Spleen (tissue), 11 donors: ENCODE measurements at regions not wholly inside any gene's neighbourhood (a gene's known extent, or its start where the extent isn't known, plus 50 kb on each side); places are given as distances from the start of the nearest gene placed in this dataset.

Experiments
- DNase-seq: peaks from one replicate; pipeline ENCODE4 v3.0.0-alpha.2; 2020
- H3K27ac ChIP-seq, 8 donors: fragments of 200-600 bp; sonication (generic) in 7 of 8; 1 replicate in 4 of 8; 2 replicates in 4 of 8; pipeline versions ENCODE4 v1.5.0 to v1.8.0; 2016 to 2021; ENCODE audit warnings: inconsistent platforms in 4 of 8, mild to moderate bottlenecking in 4 of 8, moderate library complexity in 1 of 8
- H3K27me3 ChIP-seq, 7 donors: fragments of 200-600 bp; sonication (generic) in 6 of 7; replicated peaks in 1 of 7; 1 replicate in 4 of 7; 2 replicates in 3 of 7; pipeline versions ENCODE4 v1.5.0 to v1.8.0; 2016 to 2021; ENCODE audit warnings: inconsistent platforms in 3 of 7, mild to moderate bottlenecking in 1 of 7
- H3K36me3 ChIP-seq, 6 donors: fragments of 200-600 bp; sonication (generic) in 5 of 6; 1 replicate in 4 of 6; 2 replicates in 2 of 6; pipeline versions ENCODE4 v1.5.0 to v1.8.0; 2016 to 2021; ENCODE audit warnings: inconsistent platforms in 2 of 6
- H3K4me1 ChIP-seq, 6 donors: fragments of 200-600 bp; sonication (generic) in 5 of 6; 1 replicate in 3 of 6; 2 replicates in 3 of 6; pipeline versions ENCODE4 v1.5.0 to v1.8.0; 2016 to 2021; ENCODE audit warnings: inconsistent platforms in 3 of 6
- H3K4me3 ChIP-seq, 8 donors: fragments of 200-600 bp; sonication (generic) in 7 of 8; 1 replicate in 4 of 8; 2 replicates in 4 of 8; pipeline versions ENCODE4 v1.5.0 to v1.8.0; 2016 to 2021; ENCODE audit warnings: inconsistent platforms in 4 of 8, mild to moderate bottlenecking in 4 of 8, moderate library complexity in 2 of 8
- H3K9me3 ChIP-seq, 8 donors: fragments of 200-600 bp; sonication (generic) in 7 of 8; 1 replicate in 4 of 8; 2 replicates in 4 of 8; pipeline versions ENCODE4 v1.5.0 to v1.8.0; 2016 to 2021; ENCODE audit warnings: inconsistent platforms in 4 of 8
- POLR2A ChIP-seq, 3 donors: fragments of 450-650 bp; IDR thresholded peaks; one replicate each; pipeline ENCODE4 v1.5.1; 2017; ENCODE audit warnings: antibody characterized with exemption in 3 of 3, mild to moderate bottlenecking in 1 of 3
- POLR2AphosphoS5 ChIP-seq, 3 donors: sonication (generic); formaldehyde crosslinking; IDR thresholded peaks; one replicate each; pipeline ENCODE4 v1.5.1; 2017; ENCODE audit warnings: antibody characterized with exemption in 3 of 3
- WGBS, 5 donors: extraction: QIAGEN DNeasy Blood & Tissue Kit in 3 of 5; methylation state at CpG; one replicate each; pipeline versions ENCODE4 v1.1.5 to v1.1.7; 2013 to 2018; 5-methylcytosine and 5-hydroxymethylcytosine counted together
- intact Hi-C: fragments of 100-400 bp; cut with DNase I; formaldehyde crosslinking; loops from one replicate; pipeline ENCODE4 v1.15.0; 2023; ENCODE audit warnings: low total_unique reads
- TF ChIP-seq, protein P1 (sequence below), 11 experiments: fragments of 200-600 bp in 7 of 11; fragments of 450-650 bp in 4 of 11; sonication (generic) in 4 of 11; IDR thresholded peaks in 8 of 11; conservative IDR thresholded peaks in 3 of 11; 1 replicate in 7 of 11; 2 replicates in 4 of 11; pipeline versions ENCODE4 v1.4.0 to v1.8.0; 2016 to 2021; ENCODE audit warnings: antibody characterized with exemption in 11 of 11, inconsistent platforms in 4 of 11, mild to moderate bottlenecking in 1 of 11
- donor health status: healthy with polysubstance abuse.
- donor health status: DM: no; HTN: no; CAD: no; lungs with moderate emphysema.
- donor health status: DM: no; HTN: no; CAD: no.
- donor health status: Bipolar disorder and iron deficiency.
- donor health status: healthy.
- donor health status: DM: no; HTN: no; CAD: no.
- donor health status: DM: yes; HTN: yes; CAD: no.

- H3K27me3 ChIP-seq, result no peaks in the 10 kb centered on the region
- no peak for DNase-seq
- no peak overlapping the region for H3K27ac ChIP-seq
- no peaks in the 10 kb centered on the region for H3K4me1 ChIP-seq
- TF ChIP-seq POLR2A (IDR thresholded peaks at IDR 0.05) (no peak), POLR2AphosphoS5 (IDR thresholded peaks at IDR 0.05) (no peak)
- TF ChIP-seq, protein P1, sequence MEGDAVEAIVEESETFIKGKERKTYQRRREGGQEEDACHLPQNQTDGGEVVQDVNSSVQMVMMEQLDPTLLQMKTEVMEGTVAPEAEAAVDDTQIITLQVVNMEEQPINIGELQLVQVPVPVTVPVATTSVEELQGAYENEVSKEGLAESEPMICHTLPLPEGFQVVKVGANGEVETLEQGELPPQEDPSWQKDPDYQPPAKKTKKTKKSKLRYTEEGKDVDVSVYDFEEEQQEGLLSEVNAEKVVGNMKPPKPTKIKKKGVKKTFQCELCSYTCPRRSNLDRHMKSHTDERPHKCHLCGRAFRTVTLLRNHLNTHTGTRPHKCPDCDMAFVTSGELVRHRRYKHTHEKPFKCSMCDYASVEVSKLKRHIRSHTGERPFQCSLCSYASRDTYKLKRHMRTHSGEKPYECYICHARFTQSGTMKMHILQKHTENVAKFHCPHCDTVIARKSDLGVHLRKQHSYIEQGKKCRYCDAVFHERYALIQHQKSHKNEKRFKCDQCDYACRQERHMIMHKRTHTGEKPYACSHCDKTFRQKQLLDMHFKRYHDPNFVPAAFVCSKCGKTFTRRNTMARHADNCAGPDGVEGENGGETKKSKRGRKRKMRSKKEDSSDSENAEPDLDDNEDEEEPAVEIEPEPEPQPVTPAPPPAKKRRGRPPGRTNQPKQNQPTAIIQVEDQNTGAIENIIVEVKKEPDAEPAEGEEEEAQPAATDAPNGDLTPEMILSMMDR (IDR thresholded peaks at IDR 0.05 in 8 of 11, conservative IDR thresholded peaks at IDR 0.05 in 3 of 11), result no peak
- H3K4me3 ChIP-seq, result no peak overlapping the region
- 64 to 84% (median 73%) methylated on average over 1 of the region's 1 CpG for WGBS, 5 donors
- H3K36me3 ChIP-seq, result no peaks in the 10 kb centered on the region
- intact Hi-C loops, result no loop called here
- H3K9me3 ChIP-seq, result peaks cover 0 to 13% (median 0%) of the 10 kb centered on the region in 8 donors
These were observed 61.8 kb upstream of the PRDM9 start for GRCh38 chr5:23445573-23445972.

DNA sequence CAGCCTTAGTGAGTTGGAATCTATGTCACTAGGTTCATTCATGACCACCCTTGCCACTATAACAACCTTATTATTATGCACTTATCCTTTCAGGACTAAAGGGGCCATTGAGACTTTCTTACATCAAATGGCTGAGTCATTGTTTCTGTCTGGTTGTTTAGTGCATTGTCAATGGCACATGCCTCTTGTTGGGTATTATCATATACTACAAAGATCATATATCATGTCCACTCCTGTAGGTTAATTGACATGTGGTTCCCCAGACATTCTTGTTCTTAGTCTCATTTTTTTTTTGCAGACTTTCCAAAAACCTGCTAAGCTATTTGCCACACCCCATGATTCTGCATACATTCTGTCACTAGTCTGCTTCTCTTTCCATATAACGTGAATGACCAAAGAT is 66.7 kb upstream of the PRDM9 start:
- Histone ChIP-seq H3K27me3 (no peaks in the 10 kb centered on the region), H3K4me3 (no peak overlapping the region), H3K9me3 (peaks cover 0 to 13% (median 0%) of the 10 kb centered on the region in 8 donors), H3K4me1 (no peaks in the 10 kb centered on the region), H3K27ac (no peak overlapping the region), H3K36me3 (no peaks in the 10 kb centered on the region)
- TF ChIP-seq, protein P1 (IDR thresholded peaks at IDR 0.05 in 8 of 11, conservative IDR thresholded peaks at IDR 0.05 in 3 of 11), result no peak
- TF ChIP-seq POLR2AphosphoS5 (IDR thresholded peaks at IDR 0.05), result no peak
- no peak for TF ChIP-seq POLR2A (IDR thresholded peaks at IDR 0.05)
- intact Hi-C loops, result no loop called here
- 62 to 95% (median 76%) methylated on average over 1 of the region's 1 CpG for WGBS, 5 donors
- no peak for DNase-seq

DNA sequence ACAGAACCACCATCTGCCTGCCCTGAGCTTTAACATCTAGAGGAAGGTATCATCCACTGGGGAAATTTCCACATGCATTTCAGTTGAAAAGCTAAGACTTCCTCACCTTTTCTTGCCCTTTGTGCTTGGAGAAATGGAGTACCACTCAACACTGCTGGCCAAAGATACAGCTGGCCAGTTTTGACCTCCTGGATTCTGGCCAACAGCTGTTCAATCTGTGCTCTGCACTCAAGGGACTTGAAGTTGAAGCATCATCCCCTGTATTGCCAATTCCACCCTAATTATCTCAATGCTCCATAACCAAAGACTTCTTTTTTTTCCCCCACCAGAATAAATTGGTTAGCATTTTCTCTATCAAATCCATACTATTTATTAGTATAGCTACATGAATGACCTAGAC is 70.4 kb upstream of the PRDM9 start:
- intact Hi-C loops, result no loop called here
- Histone ChIP-seq H3K27ac (no peak overlapping the region), H3K4me3 (no peak overlapping the region), H3K36me3 (no peaks in the 10 kb centered on the region), H3K27me3 (no peaks in the 10 kb centered on the region), H3K9me3 (peaks cover 0 to 14% (median 0%) of the 10 kb centered on the region in 8 donors), H3K4me1 (no peaks in the 10 kb centered on the region)
- TF ChIP-seq, protein P1 (IDR thresholded peaks at IDR 0.05 in 8 of 11, conservative IDR thresholded peaks at IDR 0.05 in 3 of 11), result no peak
- TF ChIP-seq POLR2AphosphoS5 (IDR thresholded peaks at IDR 0.05) (no peak), POLR2A (IDR thresholded peaks at IDR 0.05) (no peak)
- no peak for DNase-seq

DNA sequence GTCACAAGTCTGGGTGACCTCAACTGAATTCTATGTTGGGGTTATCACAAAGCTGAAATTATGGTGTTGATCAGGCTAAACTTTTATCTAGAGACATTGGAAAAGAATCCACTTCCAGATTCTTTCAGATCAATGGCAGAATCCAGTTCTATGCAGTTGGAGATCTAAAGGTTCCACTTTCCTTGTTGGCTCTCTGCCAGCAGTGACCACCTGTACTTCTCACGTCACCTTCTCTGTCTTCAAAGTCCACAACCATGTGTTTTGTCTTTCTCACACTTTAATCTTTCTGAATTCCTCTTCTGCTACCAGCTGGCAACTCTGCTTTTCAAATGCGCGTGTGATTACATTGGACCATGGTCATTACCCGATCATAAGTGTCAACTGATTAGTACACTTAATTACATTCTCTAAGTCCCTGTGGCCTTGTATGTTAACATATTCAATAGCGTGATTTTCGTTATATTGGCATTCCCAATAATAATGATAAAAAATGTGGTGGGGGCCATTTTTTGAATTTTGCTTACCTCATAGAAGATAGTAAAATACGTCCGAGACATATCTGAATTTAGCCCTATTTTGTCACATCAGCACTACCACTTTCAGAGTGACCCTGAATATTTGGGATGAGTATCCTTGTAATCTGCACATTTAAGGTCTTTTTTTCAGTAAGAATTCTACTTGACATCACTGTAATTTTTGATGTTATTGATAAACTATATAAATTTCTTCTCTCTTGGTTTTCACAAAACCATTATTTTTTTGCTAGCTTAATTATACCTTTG is 73.7 kb upstream of the PRDM9 start:
- WGBS, 5 donors, result 90 to 94% (median 91%) methylated on average over 8 of the region's 8 CpGs
- Histone ChIP-seq H3K27ac (no peak overlapping the region), H3K36me3 (no peaks in the 10 kb centered on the region), H3K9me3 (peaks cover 0 to 14% (median 0%) of the 10 kb centered on the region in 8 donors), H3K4me1 (no peaks in the 10 kb centered on the region), H3K27me3 (no peaks in the 10 kb centered on the region), H3K4me3 (no peak overlapping the region)
- no peak for DNase-seq
- intact Hi-C loops, result no loop called here
- no peak for TF ChIP-seq POLR2A (IDR thresholded peaks at IDR 0.05)
- TF ChIP-seq POLR2AphosphoS5 (IDR thresholded peaks at IDR 0.05), result no peak
- TF ChIP-seq, protein P1 (IDR thresholded peaks at IDR 0.05 in 8 of 11, conservative IDR thresholded peaks at IDR 0.05 in 3 of 11), result no peak
